Stimulated activated CD8-positive, alpha-beta memory T cell treated with anti-CD3 and anti-CD28 coated beads, Interleukin-4, amount 100 ng/mL, for 4 hours (primary cell): ENCODE measurements at regions not wholly inside any gene's neighbourhood (a gene's known extent, or its start where the extent isn't known, plus 50 kb on each side); places are given as distances from the start of the nearest gene placed in this dataset.

Experiments
- DNase-seq, 2 donors: peaks; one replicate each; pipeline ENCODE4 v3.0.0-alpha.2; 2020; ENCODE audit warnings: low read depth in 2 of 2, low spot score in 1 of 2

GRCh38 chr20:56828402-56828801, 199.3 kb downstream of the TFAP2C start:
- DNase-seq, result no peak

DNA sequence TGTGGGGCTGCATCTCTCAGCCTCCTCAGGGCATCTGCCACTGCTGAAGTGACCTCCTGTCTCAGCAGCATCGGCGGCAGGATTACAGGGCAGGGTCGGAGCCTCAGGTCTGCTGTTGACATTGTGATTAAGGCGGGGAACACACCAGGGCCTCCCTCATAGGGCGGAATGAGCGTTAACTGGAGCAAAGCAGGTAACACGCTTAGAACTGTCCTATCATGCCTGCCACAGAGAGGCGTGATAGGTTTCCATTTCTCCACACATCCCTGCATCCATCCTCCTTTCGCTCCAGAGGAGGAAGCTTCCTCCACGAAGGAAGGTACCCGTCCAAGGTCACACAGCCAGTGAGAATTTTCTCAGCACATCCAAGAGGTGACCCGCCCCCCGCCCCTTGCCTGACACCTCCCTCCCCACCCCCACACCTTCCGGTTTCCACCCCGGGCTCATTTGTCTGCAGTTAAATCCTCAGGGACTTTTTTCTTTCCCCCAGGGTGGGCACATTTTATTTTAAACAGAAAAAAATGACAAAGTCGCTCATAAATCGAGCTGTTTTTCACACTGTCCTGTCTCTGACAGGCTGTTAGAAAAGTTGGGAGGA, 200.8 kb downstream of the TFAP2C start:
- no peak for DNase-seq

DNA sequence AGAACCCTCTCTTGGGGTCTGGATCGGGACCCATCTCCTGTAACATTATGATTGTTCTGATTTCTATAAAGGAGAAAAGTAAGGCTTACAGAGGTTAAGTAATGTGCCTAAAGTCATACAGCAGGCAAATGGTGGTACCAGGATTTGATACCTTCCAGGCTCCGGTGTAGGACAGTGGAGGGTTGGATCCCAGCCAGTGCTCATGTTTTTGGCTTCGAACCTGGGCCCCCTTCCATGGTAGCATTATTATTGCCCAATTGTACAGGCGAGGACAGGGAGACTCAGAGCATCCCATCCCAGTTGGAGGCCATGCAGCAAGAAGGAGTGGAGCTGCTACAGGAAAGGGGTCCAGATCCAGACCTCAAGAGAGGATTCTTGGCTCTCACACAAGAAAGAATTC, 202.7 kb downstream of the TFAP2C start:
- no peak for DNase-seq

GRCh38 chr20:56833427-56833826, 204.3 kb downstream of the TFAP2C start:
- DNase-seq, result no peak

DNA sequence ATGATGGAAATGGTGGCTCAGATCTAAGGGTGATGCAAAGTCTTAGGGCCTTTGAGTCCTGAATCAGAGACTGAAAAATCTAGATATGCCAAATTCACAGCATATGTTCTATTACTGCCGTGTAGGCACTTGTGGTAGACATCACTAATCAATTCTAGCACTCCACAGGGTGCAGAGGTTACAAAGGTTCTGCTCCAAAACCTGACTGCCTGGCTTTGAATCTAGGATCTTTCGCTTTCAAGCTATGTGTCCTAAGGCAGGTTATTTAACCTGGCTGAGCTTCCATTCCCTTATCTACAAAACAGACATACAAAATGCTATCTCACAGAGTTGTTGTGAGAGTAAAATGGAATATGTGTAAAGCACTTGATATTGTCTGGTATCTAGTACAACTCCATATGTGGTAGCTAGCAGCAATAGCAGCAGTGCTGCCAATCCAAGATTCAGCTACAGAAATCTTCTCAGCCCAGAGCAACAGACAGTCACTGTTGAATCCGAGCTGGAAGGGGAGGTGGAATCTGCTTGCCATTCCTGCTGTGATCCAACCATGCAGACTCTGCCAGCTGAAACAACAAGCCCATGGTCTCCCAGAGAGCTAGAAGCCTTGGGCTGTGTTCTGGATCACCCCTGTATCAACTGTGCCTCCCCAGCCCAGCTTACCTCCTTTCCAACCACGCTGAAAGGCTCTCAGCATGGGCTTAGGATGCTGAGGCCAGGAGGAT, 206.9 kb downstream of the TFAP2C start:
- DNase-seq, result no peak

DNA sequence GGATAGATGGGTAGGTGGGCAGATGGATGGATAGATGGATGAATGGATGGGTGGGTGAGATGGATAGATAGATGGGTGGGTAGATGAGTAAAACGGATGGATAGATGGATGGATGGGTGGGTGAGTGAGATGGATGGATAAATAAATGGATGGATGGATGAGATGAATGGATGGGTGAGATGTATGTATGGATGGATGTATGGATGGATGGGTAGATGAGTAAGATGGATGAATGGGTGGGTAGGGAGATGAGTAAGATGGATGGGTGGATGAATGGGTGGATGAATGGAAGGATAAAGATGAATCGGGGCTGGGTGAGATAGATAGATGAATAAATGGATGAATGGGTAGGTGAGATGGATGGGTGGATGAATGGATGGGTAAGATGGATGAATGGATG, 210.1 kb downstream of the TFAP2C start:
- DNase-seq, result no peak

- no peak for DNase-seq
These were observed 210.7 kb downstream of the TFAP2C start for GRCh38 chr20:56839786-56840185.

GRCh38 chr20:56840716-56841261, 211.7 kb downstream of the TFAP2C start:
- no peak for DNase-seq

DNA sequence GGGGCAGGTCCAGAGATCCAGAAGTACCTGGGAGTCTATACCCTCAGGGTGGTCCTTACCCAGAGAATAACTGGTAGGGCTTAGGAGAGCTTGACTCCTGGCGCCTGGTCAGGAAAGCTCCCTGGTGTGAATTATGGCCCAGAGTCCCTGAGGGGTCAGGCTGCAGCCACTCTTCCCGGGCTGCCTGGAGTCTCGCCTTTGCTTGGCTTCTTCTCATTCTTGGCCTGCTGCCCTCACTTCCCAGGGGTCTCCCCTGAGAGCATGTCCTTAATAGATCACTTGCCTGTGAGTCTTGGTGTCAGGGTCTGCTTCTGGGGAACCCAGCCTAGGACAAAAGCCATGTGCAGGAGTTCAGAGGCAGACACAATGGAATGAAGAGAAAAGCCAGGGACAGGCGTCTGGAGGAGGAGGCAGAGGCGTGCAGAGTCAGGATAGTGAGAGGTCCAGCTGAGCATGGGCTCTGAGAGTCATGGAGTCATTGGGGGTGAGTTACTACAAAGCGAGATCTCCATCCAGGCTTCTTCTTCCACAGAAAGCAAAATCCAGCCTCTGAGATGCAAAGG, 212.3 kb downstream of the TFAP2C start:
- DNase-seq, result no peak

DNA sequence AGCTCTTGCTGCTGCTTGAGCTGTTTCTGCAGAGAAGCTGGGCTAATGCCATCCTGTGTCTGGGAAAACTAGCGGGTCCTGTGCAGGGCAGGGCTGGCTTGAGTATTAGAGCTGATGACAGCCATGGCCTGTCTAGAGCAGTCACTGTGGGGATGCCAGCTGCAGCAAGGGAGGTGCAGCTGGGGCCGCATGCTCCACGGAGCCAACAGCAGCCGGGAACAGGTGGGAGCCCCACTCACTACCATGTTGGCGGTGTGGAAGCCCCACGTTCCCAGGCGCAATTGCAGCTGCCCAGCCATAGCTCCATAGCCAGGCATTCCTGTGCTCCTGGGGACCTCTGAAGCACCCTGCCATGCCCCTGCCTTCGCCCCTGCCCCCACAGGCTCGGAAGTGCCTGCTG, 212.9 kb downstream of the TFAP2C start:
- no peak for DNase-seq

DNA sequence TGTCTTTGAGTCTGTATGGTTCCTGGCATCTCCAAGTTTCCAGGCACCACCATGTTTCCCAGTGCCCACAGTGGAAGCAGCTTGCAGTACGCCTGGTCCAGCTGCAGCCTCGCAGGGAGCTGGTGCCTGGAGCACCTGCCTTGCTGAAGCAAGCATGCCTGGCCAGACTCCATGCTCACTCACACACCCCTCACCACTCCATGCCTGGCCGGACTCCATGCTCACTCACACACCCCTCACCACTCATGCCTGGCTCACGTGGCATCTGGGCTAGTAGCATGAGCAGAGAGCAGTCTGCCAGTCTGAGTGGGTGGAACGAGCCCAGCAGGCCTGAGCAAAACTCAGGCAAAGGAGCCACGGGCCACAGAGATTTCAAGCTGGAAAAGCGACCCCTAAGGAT, 214.3 kb downstream of the TFAP2C start:
- DNase-seq, result no peak

- no peak for DNase-seq
These were observed 214.7 kb downstream of the TFAP2C start for GRCh38 chr20:56843817-56844216.

DNA sequence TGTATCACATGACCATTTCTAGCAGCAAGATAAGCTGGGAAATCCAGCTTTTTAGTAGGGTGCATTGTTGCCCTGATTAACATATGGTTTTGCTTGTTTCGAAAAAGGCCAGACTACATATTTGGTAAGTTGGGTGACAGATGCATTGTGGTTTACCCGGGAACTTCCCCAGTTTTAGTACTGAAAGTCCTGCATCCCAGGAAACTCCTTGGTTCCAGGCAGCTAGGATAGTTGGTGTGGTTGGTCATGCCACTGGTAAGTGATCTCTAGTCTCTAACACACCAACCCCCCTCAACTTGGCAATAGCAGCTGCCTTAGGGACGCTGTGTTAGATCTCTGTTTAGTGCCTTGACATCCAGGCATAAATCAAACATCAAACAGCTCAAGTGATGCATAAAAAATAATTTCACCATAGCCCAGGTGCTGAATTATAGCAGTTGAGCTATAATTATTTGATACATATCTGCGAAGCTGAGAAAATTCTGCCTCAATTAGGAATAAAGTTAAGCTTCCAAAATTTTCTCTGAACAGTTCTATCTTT, 216.5 kb downstream of the TFAP2C start:
- no peak for DNase-seq

- DNase-seq, result no peak
These were observed 219.5 kb downstream of the TFAP2C start for GRCh38 chr20:56848561-56848960.

GRCh38 chr20:56851552-56851951, 222.4 kb downstream of the TFAP2C start:
- DNase-seq, result no peak

DNA sequence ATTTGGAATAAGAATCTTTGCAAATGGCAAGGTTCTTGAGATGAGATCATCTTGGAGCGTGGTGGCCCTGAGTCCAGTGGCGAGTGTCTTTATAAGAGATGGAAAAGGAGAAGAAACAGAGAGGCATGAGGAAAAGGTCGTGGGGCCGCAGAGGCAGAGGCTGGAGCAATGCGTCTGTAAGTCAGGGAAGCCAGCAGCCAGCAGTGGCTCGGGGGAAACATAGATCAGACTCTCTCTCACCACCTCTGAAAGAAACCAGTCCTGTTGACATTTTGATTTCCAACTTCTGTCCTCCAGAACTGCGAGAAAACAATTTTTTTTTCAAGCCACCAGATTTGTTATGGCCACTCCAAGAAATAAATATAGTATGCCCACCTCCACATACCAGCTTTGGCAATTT, 226.6 kb downstream of the TFAP2C start:
- no peak for DNase-seq

DNA sequence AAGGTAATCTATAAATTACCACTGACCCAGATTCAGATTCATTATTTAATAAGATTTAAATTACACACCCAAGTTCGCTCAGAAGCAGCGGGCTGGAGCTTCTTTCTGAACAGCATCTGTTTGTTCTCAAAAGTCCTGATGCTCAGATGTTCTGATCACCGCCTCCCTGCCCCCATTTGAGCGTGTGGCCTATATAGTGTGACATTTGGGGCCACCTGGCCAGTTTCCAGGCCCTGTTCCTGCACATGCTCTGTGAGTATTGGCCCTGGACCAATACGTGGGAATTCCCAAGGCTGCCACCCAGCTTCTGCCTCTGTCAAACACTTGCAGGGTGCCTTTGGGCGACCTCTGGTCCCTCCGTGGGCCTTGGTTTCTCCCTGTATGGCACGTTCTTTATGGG, 228.8 kb downstream of the TFAP2C start:
- DNase-seq, result no peak

DNA sequence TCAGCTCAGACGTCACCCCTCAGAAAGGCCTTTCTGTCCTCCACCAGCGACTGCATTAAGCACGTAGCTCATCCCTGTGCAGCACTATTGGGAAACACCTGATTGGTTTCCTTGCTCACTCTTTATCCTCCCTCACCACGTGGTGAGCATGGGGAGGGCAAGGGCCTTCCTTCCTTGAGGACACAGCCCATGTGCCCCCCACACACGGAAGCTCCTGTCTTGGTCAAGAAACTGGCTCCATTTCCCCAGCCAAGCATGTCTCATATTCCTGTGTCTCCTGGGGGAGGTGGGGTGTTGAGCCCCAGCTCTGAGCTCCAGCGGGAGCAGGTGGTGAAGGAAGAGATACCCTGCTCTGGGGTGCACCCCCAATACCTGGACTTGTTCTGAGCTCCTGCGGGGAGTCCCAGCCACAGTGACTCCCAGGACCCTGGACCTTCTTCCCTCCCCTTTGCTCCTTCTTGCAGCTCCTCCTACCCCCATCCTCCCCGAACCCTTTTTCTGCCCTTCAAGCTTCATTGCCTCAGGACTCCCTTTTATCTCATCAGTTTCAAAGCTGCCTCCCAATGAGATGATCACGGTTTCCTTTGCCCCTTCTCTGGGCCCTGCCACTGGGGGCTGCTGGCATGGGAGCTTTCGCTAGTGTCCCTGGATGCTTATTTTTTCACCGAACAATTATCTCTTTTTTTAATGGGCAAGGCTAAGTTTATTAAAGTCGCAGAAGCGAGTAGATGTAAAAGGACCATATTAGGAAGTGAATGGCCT, 230.1 kb downstream of the TFAP2C start:
- no peak for DNase-seq

GRCh38 chr20:56859801-56860261, 230.7 kb downstream of the TFAP2C start:
- no peak for DNase-seq

- no peak for DNase-seq
These were observed 231.3 kb downstream of the TFAP2C start for GRCh38 chr20:56860413-56860812.

GRCh38 chr20:56861590-56861989, 232.5 kb downstream of the TFAP2C start:
- no peak for DNase-seq
